ENCODE measurements at regions not wholly inside any gene's neighbourhood (a gene's known extent, or its start where the extent isn't known, plus 50 kb on each side); places are given as distances from the start of the nearest gene placed in this dataset.

- no peaks in the 10 kb centered on the region for H3K9me3 ChIP-seq (ENCODE audit: insufficient read depth in 2 of 2, low read depth in 1 of 2, low read length in 1 of 2)
- no peak overlapping the region for H3K23ac ChIP-seq (ENCODE audit: insufficient read length)
- H2AFZ ChIP-seq (ENCODE audit: low read length), result no peak overlapping the region
- no peaks in the 10 kb centered on the region for H3K27me3 ChIP-seq (replicated peaks in 1 of 4; ENCODE audit: control insufficient read depth in 3 of 4, extremely low read depth in 1 of 4, insufficient read depth in 3 of 4, low read length in 3 of 4)
- H2BK12ac ChIP-seq (ENCODE audit: low read depth, low read length), result no peak overlapping the region
- WGBS, 2 experiments (ENCODE audit: extremely low coverage in 1 of 2, insufficient coverage in 1 of 2, insufficient read length in 1 of 2, insufficient replicate concordance in 2 of 2, low coverage in 1 of 2, low lambda C conversion rate in 2 of 2, missing lambda C conversion rate in 1 of 2), result 92% methylated on average over 1 of the region's 1 CpG; no CpG with 5 or more reads in 1 of the 2 experiments
- no peak overlapping the region for H3K4me2 ChIP-seq (ENCODE audit: insufficient read depth in 1 of 2, low read depth in 2 of 2, low read length in 2 of 2)
- ChIA-PET CTCF (ENCODE audit: partially characterized antibody) (no interaction called here), POLR2A (ENCODE audit: partially characterized antibody) (no interaction called here)
- H2BK20ac ChIP-seq (ENCODE audit: low read length), result no peak overlapping the region
- no peak overlapping the region for H2BK120ac ChIP-seq (replicated peaks; ENCODE audit: low read depth, low read length)
- H2BK15ac ChIP-seq (ENCODE audit: low read length), result no peak overlapping the region
- H2BK5ac ChIP-seq (ENCODE audit: low read depth, low read length), result no peak overlapping the region
- no peaks in the 10 kb centered on the region for H3K36me3 ChIP-seq (ENCODE audit: control insufficient read depth in 2 of 4, insufficient read depth in 4 of 4, low read length in 3 of 4)
- no peak overlapping the region for H3K18ac ChIP-seq (ENCODE audit: extremely low read depth, low read length)
- no peaks in the 10 kb centered on the region for H3K79me2 ChIP-seq (ENCODE audit: control insufficient read depth in 1 of 2, insufficient read depth in 2 of 2, low read length in 2 of 2)
- H3K14ac ChIP-seq (ENCODE audit: insufficient read length), result no peak overlapping the region
- no peak overlapping the region for H2AK5ac ChIP-seq (ENCODE audit: low read depth, low read length)
- no peaks in the 10 kb centered on the region for H4K20me1 ChIP-seq (replicated peaks in 1 of 2; ENCODE audit: control insufficient read depth in 1 of 2, insufficient read depth in 2 of 2, low read length in 2 of 2)
- H3K9ac ChIP-seq (replicated peaks in 1 of 4; ENCODE audit: extremely low read depth in 1 of 4, low read depth in 3 of 4, low read length in 3 of 4), result no peak overlapping the region
- H3K79me1 ChIP-seq (ENCODE audit: low read depth, low read length), result no peaks in the 10 kb centered on the region
- H3K23me2 ChIP-seq (ENCODE audit: low read depth, low read length), result no peaks in the 10 kb centered on the region
- FAIRE-seq, result no peak
- no peak overlapping the region for H3K27ac ChIP-seq (ENCODE audit: low read depth, low read length)
- no peak for DNase-seq (ENCODE audit: low read depth in 1 of 2, low spot score in 2 of 2)
- H3K4ac ChIP-seq (replicated peaks; ENCODE audit: insufficient read length, low read depth, low read length), result no peak overlapping the region
- no peak overlapping the region for H4K5ac ChIP-seq (ENCODE audit: insufficient read length, low read depth, low read length)
- H4K8ac ChIP-seq (ENCODE audit: extremely low read depth, insufficient read depth, low read length), result no peak overlapping the region
- no peak overlapping the region for H3K56ac ChIP-seq (replicated peaks; ENCODE audit: insufficient read length, low read depth, low read length)
- no peak overlapping the region for H4K91ac ChIP-seq (replicated peaks; ENCODE audit: insufficient read length, low read length)
- H3K4me1 ChIP-seq (replicated peaks in 1 of 4; ENCODE audit: control insufficient read depth in 3 of 4, insufficient read depth in 4 of 4, low read length in 3 of 4), result no peaks in the 10 kb centered on the region
- H3K4me3 ChIP-seq (ENCODE audit: extremely low read depth in 1 of 4, insufficient read depth in 2 of 4, low read depth in 3 of 4, low read length in 4 of 4), result no peak overlapping the region
- TF ChIP-seq SIN3A (conservative IDR thresholded peaks at IDR 0.05 in 1 of 2, IDR thresholded peaks at IDR 0.05 in 1 of 2; ENCODE audit: low read depth in 1 of 2, low read length in 2 of 2) (no peak), TBP (IDR thresholded peaks at IDR 0.05; ENCODE audit: low read depth, low read length) (no peak), BCL11A (IDR thresholded peaks at IDR 0.05; ENCODE audit: low read depth in 2 of 2, low read length in 2 of 2) (no peak), PHF8 (conservative IDR thresholded peaks at IDR 0.05; ENCODE audit: low read depth, low read length) (no peak)
Measured at GRCh38 chr4:149245333-149245732, 570.3 kb downstream of the IQCM start.

Data from H1 (cell line).